Loucy (cell line): ENCODE measurements at regions not wholly inside any gene's neighbourhood (a gene's known extent, or its start where the extent isn't known, plus 50 kb on each side); places are given as distances from the start of the nearest gene placed in this dataset.

Experiments
- H2AFZ ChIP-seq: fragments of 200-600 bp; sonication (generic); 2 replicates; pipeline ENCODE4 v1.6.0; 2016; ENCODE audit warnings: antibody characterized with exemption, mild to moderate bottlenecking, low read length, moderate library complexity
- H3F3A ChIP-seq: fragments of 200-600 bp; 2 replicates; pipeline ENCODE4 v1.6.0; 2016; ENCODE audit warnings: antibody characterized with exemption, low read depth, mild to moderate bottlenecking
- H3K27me3 ChIP-seq: fragments of 200-600 bp; sonication (generic); 2 replicates; pipeline ENCODE4 v1.6.1; 2014; ENCODE audit warnings: low read length, mild to moderate bottlenecking; ENCODE audit not compliant: insufficient read depth, poor library complexity, severe bottlenecking
- H3K36me3 ChIP-seq: fragments of 200-600 bp; sonication (generic); 2 replicates; pipeline ENCODE4 v1.6.1; 2016; ENCODE audit warnings: low read length; ENCODE audit not compliant: insufficient read depth
- H3K4me1 ChIP-seq: fragments of 200-600 bp; sonication (generic); 2 replicates; pipeline ENCODE4 v1.5.1; 2014; ENCODE audit warnings: low read length, mild to moderate bottlenecking; ENCODE audit not compliant: insufficient read depth, poor library complexity, severe bottlenecking
- H3K4me2 ChIP-seq: fragments of 200-600 bp; sonication (generic); 2 replicates; pipeline ENCODE4 v1.6.0; 2014; ENCODE audit warnings: antibody characterized with exemption, low read length, low read depth, mild to moderate bottlenecking; ENCODE audit not compliant: poor library complexity, severe bottlenecking
- H3K4me3 ChIP-seq: fragments of 200-600 bp; sonication (generic); 2 replicates; pipeline ENCODE4 v1.5.1; 2014; ENCODE audit warnings: low read length, mild to moderate bottlenecking, mixed read lengths; ENCODE audit not compliant: poor library complexity, severe bottlenecking
- H3K79me2 ChIP-seq: fragments of 200-600 bp; sonication (generic); 2 replicates; pipeline ENCODE4 v1.6.1; 2014; ENCODE audit warnings: low read length; ENCODE audit not compliant: insufficient read depth
- H3K9ac ChIP-seq: fragments of 200-600 bp; sonication (generic); 2 replicates; pipeline ENCODE4 v1.6.0; 2014; ENCODE audit warnings: mild to moderate bottlenecking, low read depth, low read length, moderate library complexity; ENCODE audit not compliant: poor library complexity, severe bottlenecking
- H3K9me2 ChIP-seq: fragments of 200-600 bp; sonication (generic); replicated peaks from 2 replicates; pipeline ENCODE4 v1.6.1; 2016; ENCODE audit warnings: low read depth, low read length, mixed read lengths
- H3K9me3 ChIP-seq: fragments of 200-600 bp; sonication (generic); 2 replicates; pipeline ENCODE4 v1.6.1; 2014; ENCODE audit warnings: mild to moderate bottlenecking, antibody characterized with exemption, low read length, low read depth; ENCODE audit not compliant: insufficient read depth
- H4K20me1 ChIP-seq: fragments of 200-600 bp; sonication (generic); 2 replicates; pipeline ENCODE4 v1.6.0; 2014; ENCODE audit warnings: antibody characterized with exemption, low read length, mild to moderate bottlenecking; ENCODE audit not compliant: insufficient read depth, poor library complexity, severe bottlenecking
- EZH2phosphoT487 ChIP-seq: fragments of 200-600 bp; IDR thresholded peaks from 2 replicates; pipeline ENCODE4 v1.6.1; 2018; ENCODE audit warnings: antibody characterized with exemption, mild to moderate bottlenecking, moderate library complexity, borderline replicate concordance
- TF ChIP-seq, protein P1 (sequence below): fragments of 200-600 bp; sonication (generic); conservative IDR thresholded peaks from 2 replicates; pipeline ENCODE4 v1.5.1; 2014; ENCODE audit warnings: mild to moderate bottlenecking, antibody characterized with exemption, low read length

- Histone ChIP-seq H3K9me3 (no peaks in the 10 kb centered on the region), H3K9ac (no peak overlapping the region), H3K4me2 (no peak overlapping the region), H3K9me2 (no peaks in the 10 kb centered on the region), H4K20me1 (no peaks in the 10 kb centered on the region), H3K4me1 (no peaks in the 10 kb centered on the region), H3K4me3 (no peak overlapping the region), H3F3A (no peaks in the 10 kb centered on the region), H2AFZ (no peak overlapping the region), H3K79me2 (no peaks in the 10 kb centered on the region), H3K27me3 (no peaks in the 10 kb centered on the region), H3K36me3 (no peaks in the 10 kb centered on the region)
- TF ChIP-seq EZH2phosphoT487: no peak
- TF ChIP-seq, protein P1, sequence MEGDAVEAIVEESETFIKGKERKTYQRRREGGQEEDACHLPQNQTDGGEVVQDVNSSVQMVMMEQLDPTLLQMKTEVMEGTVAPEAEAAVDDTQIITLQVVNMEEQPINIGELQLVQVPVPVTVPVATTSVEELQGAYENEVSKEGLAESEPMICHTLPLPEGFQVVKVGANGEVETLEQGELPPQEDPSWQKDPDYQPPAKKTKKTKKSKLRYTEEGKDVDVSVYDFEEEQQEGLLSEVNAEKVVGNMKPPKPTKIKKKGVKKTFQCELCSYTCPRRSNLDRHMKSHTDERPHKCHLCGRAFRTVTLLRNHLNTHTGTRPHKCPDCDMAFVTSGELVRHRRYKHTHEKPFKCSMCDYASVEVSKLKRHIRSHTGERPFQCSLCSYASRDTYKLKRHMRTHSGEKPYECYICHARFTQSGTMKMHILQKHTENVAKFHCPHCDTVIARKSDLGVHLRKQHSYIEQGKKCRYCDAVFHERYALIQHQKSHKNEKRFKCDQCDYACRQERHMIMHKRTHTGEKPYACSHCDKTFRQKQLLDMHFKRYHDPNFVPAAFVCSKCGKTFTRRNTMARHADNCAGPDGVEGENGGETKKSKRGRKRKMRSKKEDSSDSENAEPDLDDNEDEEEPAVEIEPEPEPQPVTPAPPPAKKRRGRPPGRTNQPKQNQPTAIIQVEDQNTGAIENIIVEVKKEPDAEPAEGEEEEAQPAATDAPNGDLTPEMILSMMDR: no peak
Measured at GRCh38 chr12:87253157-87253556, 776.0 kb downstream of the C12orf50 start.

DNA sequence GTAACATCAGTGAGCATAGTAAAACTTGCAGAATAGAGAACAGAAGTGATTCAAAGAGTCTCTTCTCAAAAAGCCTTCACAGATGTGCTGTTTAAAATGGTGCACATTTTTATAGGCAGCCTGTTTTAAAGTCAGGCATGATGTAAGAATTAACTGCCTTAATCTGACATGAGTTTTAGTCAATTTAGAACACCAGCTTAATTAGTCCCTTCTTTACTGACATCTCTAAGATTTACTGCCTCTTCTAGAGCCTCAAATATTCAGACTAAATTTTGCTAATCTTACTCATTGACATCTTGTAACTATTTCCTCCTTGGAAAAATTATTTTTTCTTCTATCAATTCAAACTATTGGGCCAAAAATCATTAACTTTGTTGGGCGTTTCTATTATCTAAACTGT is 782.5 kb downstream of the C12orf50 start:
- Histone ChIP-seq H3K9ac (no peak overlapping the region), H4K20me1 (no peaks in the 10 kb centered on the region), H3K36me3 (no peaks in the 10 kb centered on the region), H3K79me2 (no peaks in the 10 kb centered on the region), H3K9me3 (no peaks in the 10 kb centered on the region), H3K9me2 (no peaks in the 10 kb centered on the region), H3K4me2 (no peak overlapping the region), H3K4me1 (no peaks in the 10 kb centered on the region), H3F3A (no peaks in the 10 kb centered on the region), H2AFZ (no peak overlapping the region), H3K27me3 (no peaks in the 10 kb centered on the region), H3K4me3 (no peak overlapping the region)
- TF ChIP-seq, protein P1: no peak
- TF ChIP-seq EZH2phosphoT487: no peak

- Histone ChIP-seq H3K4me2 (no peak overlapping the region), H3K79me2 (no peaks in the 10 kb centered on the region), H2AFZ (no peak overlapping the region), H3K4me1 (no peaks in the 10 kb centered on the region), H4K20me1 (no peaks in the 10 kb centered on the region), H3K4me3 (no peak overlapping the region), H3K36me3 (no peaks in the 10 kb centered on the region), H3K27me3 (no peaks in the 10 kb centered on the region), H3K9ac (no peak overlapping the region), H3F3A (no peaks in the 10 kb centered on the region), H3K9me2 (no peaks in the 10 kb centered on the region), H3K9me3 (no peaks in the 10 kb centered on the region)
- no peak for TF ChIP-seq EZH2phosphoT487
- TF ChIP-seq, protein P1: no peak
Measured at GRCh38 chr12:87238466-87238865, 790.7 kb downstream of the C12orf50 start.
